Right ventricle myocardium inferior (tissue), 1 donor: ENCODE measurements at regions not wholly inside any gene's neighbourhood (a gene's known extent, or its start where the extent isn't known, plus 50 kb on each side); places are given as distances from the start of the nearest gene placed in this dataset.
A peak's percentile ranks its signal among the peaks of the same experiment; 100 is the strongest.

ENCODE experiments used
- ATAC-seq: fragments of 200-7000 bp; cut with Tn5 transposase; one replicate; pipeline ENCODE4 v1.9.1; 2020; ENCODE audit warnings: mild to moderate bottlenecking, moderate library complexity
- DNase-seq: peaks from one replicate; pipeline ENCODE4 v3.0.0; 2021; ENCODE audit errors: missing footprints
- intact Hi-C: fragments of 100-400 bp; cut with DNase I; formaldehyde crosslinking; loops from one replicate; pipeline ENCODE4 v1.11.0; 2022
- donor health status: DM: no; HTN: yes; CAD: no; lungs with severe emphysema.

- intact Hi-C loops: no loop called here
- ATAC-seq (no peak), DNase-seq (no peak)
Observed at GRCh38 chr17:72423286-72423589, 302.4 kb downstream of the SOX9 start.

DNA sequence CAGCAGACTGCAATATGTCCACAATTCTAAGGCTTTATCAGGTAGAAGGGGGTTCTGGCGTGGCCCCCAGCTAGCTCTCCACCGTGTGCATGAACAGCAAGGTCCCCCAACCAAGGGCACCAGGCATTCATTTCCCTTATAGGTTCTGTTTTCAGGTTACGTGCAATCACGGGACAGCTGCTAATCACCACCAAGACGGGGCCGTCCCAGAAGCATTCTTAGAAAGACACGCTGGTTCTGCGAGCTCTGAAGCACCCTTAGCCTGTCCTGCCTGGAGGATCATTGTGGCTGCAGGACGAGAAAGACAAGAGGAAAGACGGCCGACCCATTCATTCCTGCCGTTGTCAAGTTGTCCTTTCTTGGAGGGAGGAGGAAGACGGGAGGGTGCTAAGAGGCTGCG lies 302.9 kb downstream of the SOX9 start:
- no peak for DNase-seq
- ATAC-seq: no peak
- intact Hi-C loops: no loop called here

DNA sequence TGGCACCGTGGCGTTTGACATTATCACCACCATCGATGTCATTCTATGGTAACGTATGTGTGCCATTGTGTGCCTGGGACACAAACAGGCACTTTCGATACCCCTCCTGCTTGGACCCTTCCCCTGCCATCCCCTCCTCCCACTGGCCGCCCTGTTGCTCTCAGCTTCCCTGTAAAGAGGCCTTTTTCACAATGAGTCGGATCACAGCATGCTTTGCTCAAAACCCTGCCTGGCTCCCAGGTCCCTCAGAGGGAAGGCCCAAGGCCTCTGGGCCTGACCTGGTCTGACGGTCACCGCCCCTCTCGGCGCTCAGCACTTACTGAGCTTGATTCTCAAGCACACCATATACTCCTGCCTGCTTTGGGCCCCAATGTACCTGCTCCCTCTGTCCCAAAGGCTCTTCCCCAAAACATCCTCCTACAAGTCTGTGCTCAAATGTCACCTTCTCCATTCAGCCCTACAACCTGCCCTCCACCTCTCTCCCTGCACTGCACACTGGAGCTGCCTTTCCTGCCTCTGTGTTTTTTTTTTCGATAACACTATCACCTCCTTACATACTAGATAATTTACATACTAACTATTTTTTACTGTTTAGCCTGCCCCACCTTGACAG lies 303.8 kb downstream of the SOX9 start:
- ATAC-seq (no peak), DNase-seq (no peak)
- intact Hi-C loops: no loop called here

DNA sequence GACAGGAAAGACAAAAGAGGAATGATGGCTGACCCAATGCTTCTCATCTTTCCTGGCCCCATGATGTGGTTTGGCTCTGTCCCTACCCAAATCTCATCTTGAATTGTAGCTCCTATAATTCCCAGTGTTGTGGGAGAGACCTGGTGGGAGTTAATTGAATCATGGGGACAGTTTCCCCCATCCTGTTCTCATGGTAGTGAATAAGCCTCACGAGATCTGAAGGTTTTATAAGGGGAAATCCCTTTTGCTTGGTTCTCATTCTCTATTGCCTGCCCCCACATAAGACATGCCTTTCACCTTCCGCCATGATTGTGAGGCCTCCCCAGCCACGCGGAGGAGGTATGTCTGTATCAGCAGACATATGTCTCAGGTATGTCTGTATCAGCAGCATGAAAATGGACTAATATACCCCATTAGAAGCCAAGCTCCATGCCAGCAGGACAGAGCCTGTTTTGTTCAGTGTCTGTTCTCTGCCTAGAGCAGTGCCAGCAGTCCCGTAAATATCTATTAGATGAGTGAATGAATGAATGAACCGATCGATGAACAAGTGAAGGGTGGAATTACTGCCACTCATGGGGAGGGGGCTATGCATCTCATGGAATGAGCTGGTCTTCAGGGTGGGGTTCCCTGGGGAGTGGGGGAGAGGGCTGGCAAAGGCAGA lies 304.4 kb downstream of the SOX9 start:
- no peak for DNase-seq
- intact Hi-C loops: no loop called here
- no peak for ATAC-seq

GRCh38 chr17:72425794-72426168 lies 305.0 kb downstream of the SOX9 start:
- intact Hi-C loops: no loop called here
- no peak for DNase-seq
- no peak for ATAC-seq

- no peak for ATAC-seq
- no peak for DNase-seq
- intact Hi-C loops: no loop called here
Observed at GRCh38 chr17:72426321-72426720, 305.5 kb downstream of the SOX9 start.

DNA sequence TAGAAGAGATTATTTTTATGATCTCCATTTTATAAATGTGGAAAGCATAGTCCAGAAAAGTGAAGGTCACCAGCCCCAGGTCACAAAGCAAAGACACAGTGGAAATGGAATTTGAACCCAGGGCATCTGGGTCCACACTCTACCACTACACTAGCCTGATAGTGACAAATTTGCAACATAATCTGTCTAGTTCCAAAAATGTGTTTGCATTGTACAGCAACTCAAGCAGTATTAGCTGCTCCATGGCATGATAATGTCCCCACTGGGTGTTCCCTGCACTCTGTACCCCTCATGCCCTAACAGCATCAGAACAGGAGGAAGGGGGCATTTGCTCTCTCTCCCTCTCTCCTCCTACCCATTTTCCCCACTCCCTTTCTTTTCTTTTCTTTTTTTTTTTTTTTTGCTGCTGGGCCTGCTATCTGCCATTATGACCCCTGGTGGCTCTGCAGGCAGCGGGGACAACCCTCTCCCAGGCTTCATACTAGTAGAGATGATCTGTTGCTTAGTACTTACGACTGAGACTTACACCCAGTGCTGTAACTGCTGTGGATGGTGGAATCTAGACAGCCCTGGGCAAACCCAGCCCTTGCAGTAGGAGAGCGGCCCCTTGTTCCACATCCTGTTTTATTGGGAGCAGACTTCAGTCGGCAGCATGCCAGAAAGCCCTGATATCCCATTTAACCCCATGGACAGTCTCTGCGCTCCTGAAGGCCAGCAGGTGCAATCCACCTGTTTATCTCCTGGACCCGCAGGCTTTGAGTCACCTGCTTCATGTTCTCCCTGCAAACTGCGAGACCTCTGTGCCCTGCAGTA lies 306.3 kb downstream of the SOX9 start:
- no peak for DNase-seq
- intact Hi-C loops: no loop called here
- no peak for ATAC-seq

DNA sequence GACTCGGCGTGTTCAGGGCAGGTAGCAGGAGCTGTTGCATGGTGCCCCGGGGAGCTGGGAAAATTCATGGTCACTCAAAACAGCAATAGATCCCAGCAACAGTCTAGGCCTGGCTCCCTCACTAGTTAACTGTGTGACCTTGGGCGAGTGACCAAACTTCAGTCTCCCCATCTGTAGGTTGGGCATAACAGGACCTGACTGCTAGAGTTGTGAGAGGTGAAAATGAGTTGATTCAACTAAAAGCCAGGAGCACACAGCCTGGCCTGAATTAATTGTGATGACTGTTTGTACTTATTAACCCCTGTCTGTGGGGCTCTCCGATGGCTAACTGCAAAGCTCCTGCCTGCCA lies 306.9 kb downstream of the SOX9 start:
- intact Hi-C loops: no loop called here
- DNase-seq: no peak

GRCh38 chr17:72429066-72429638 lies 308.3 kb downstream of the SOX9 start:
- DNase-seq (no peak), ATAC-seq (no peak)
- intact Hi-C loops: no loop called here

More for the DNA sequence above, 306.9 kb downstream of the SOX9 start:
- ATAC-seq: no peak

DNA sequence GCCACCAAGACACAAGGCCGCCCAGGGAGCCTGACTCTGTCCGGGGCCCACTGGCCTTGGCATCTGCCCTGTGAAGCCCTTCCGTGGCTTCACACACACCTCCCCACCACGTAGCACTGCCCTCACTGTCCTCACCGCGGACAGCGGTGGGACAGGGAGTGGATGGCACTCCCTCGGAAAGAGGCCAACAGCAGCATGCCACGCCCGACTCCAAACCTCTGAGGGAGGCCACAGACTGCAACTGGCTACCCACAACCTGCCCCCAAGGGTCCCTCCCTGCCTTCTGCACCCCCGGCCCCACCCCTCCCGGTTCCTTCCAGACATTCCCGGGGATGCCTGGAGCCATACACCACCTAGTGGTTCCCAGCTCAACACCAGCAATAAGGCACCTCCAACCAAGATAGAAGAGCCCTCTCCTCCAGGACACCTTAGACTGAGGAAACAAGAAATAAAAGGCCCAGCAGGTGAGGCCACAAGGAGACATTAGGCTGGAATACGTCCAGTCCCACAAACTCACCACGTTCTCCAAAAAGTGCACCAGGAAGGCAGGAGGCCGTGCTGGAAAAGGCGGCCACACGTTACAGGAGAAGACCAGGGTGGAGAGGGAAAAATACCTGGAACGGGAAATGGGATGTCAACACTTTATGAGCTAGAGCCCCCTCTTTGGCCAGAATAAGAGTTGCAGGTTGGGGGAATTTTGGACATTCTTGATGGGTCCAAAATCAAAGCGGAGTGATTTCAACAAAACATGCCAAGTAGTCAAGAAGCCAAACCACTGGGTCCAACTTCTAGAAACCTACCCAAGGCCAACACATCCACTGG lies 310.0 kb downstream of the SOX9 start:
- intact Hi-C loops: no loop called here
- DNase-seq (no peak), ATAC-seq (peak; percentile 13)

DNA sequence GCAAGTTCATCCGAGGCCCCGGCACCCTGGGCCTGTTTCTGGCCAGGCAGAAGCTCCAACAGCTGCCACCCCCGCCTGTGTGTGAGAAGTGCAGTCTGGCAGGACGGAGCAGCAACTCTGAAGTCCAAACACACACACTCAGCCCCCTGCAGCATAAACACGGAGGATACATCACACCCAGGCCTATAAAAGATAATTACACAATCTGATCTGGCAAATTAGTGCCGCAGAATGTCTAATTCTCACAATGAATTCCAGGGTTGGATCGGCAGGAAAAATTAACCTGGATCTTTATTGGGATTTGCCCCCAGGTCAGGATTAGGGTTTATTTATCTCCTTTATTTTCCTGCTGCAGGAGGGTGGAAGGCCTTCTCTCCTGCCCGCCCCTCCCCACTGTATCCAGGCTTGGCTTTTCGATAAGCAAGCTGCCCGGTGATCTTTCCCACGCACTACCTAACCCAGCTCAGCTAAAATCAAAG lies 311.4 kb downstream of the SOX9 start:
- intact Hi-C loops: no loop called here
- DNase-seq (no peak), ATAC-seq (no peak)

GRCh38 chr17:72432881-72433280 lies 312.1 kb downstream of the SOX9 start:
- intact Hi-C loops: no loop called here
- no peak for ATAC-seq
- DNase-seq: no peak

GRCh38 chr17:72433797-72434196 lies 313.0 kb downstream of the SOX9 start:
- DNase-seq (no peak), ATAC-seq (no peak)
- intact Hi-C loops: no loop called here

- intact Hi-C loops: no loop called here
Observed at GRCh38 chr17:72434581-72434980, 313.8 kb downstream of the SOX9 start.

GRCh38 chr17:72434991-72435618 lies 314.3 kb downstream of the SOX9 start:
- ATAC-seq (no peak), DNase-seq (no peak)
- intact Hi-C loops: no loop called here

More at GRCh38 chr17:72434581-72434980, 313.8 kb downstream of the SOX9 start:
- no peak for ATAC-seq
- no peak for DNase-seq

DNA sequence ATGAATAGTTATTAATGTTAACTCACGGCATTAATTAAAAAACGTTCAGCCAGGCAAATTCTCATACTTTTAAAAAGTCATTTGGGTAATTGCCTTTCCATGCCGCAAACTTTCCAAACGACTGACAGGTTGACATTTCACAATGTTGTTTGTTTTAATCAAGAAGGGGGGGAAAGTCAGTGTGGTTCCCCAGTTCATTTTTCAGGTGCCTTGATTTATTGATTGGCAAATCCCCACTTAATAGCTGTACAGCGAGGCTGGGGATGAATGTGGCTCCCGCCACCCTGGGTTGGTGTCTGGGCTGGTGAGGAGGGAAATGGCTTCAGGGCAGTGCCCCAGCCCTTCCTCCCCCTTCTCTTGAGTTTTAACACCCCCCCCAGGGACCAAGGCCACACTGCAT lies 318.0 kb downstream of the SOX9 start:
- DNase-seq: no peak
- no peak for ATAC-seq
- intact Hi-C loops: no loop called here

DNA sequence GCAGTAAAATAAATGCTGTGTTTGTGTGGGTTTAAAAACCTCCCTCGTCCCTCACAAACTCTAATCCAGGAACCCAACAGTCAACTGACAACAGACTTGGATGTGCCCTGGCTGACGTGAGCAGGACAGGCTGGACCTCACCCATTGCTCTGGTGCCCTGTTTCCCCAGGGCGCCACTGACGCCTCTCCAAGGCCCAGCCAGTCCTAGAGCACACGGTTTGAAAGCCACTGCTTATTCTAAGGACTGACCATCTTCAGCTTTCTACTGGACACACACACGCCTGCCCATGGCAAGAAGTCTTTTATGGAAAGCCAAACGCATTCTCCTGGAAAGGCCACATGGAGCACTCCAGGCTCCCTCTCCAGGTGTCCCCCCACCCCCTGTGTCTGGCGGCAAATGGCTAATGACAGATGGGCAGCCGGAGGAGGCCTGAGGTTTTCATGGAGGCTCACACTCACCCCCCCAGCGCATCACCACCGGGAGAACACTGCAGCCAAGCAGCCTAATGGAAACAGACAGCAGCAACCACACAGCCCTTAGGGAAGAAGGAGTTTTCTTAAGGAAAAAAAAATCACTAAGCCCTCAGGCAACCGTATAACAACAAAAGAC lies 319.2 kb downstream of the SOX9 start:
- no peak for ATAC-seq
- intact Hi-C loops: no loop called here

DNA sequence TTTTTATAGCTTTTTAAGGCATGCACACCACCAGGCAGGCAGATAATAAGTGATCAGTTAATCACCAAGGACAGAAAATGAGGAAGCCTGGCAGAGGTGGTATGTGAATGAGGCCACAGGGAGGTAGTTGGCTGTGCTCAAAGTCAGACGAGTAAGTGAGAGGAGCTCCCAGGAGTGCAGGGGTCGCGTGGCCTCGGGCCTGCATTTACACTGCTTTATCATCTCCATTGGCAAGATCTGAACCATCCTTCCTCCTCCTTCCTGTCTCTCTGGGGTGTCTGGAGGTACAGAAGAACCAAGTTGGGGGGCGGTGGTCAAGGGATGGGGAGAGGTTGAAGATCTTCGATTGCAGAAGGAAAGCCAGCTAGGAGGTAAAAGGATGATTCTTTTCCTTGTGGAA lies 320.1 kb downstream of the SOX9 start:
- intact Hi-C loops: no loop called here
- no peak for DNase-seq
- no peak for ATAC-seq

More for the DNA sequence above, 319.2 kb downstream of the SOX9 start:
- DNase-seq: no peak
